Fibroblast of skin of right biceps (primary cell): ENCODE measurements at regions not wholly inside any gene's neighbourhood (a gene's known extent, or its start where the extent isn't known, plus 50 kb on each side); places are given as distances from the start of the nearest gene placed in this dataset.
"Not testable (repeated sequence)": the region's sequence is repeated elsewhere in the genome, so short reads cannot be mapped to it uniquely, and the experiment has no call there.

ENCODE experiments used
- DNase-seq: peaks from one replicate; pipeline ENCODE4 v3.0.0-alpha.2; 2013

GRCh38 chr14:104307246-104307626 lies 168.8 kb downstream of the KIF26A start:
- no peak for DNase-seq

- no peak for DNase-seq
Measured at GRCh38 chr14:104307627-104308401, 169.4 kb downstream of the KIF26A start.

GRCh38 chr14:104308534-104308933 lies 170.1 kb downstream of the KIF26A start:
- DNase-seq = not testable (repeated sequence)

- DNase-seq = no peak
Measured at GRCh38 chr14:104309657-104310369, 171.4 kb downstream of the KIF26A start.

- no peak for DNase-seq
Measured at GRCh38 chr14:104311358-104311757, 173.0 kb downstream of the KIF26A start.

- DNase-seq = no peak
Measured at GRCh38 chr14:104313674-104314073, 175.3 kb downstream of the KIF26A start.

GRCh38 chr14:104314251-104314941 lies 176.0 kb downstream of the KIF26A start:
- no peak for DNase-seq

GRCh38 chr14:104315169-104315568 lies 176.8 kb downstream of the KIF26A start:
- no peak for DNase-seq

GRCh38 chr14:104315625-104316024 lies 177.2 kb downstream of the KIF26A start:
- no peak for DNase-seq

GRCh38 chr14:104316121-104316722 lies 177.8 kb downstream of the KIF26A start:
- DNase-seq = no peak

- no peak for DNase-seq
Measured at GRCh38 chr14:104316723-104317491, 178.5 kb downstream of the KIF26A start.

GRCh38 chr14:104317492-104317805 lies 179.1 kb downstream of the KIF26A start:
- DNase-seq = no peak

GRCh38 chr14:104317975-104318557 lies 179.7 kb downstream of the KIF26A start:
- DNase-seq = no peak

GRCh38 chr14:104318558-104319490 lies 180.4 kb downstream of the KIF26A start:
- no peak for DNase-seq

- DNase-seq = no peak
Measured at GRCh38 chr14:104319491-104320241, 181.3 kb downstream of the KIF26A start.

GRCh38 chr14:104320611-104321086 lies 182.3 kb downstream of the KIF26A start:
- DNase-seq = no peak

GRCh38 chr14:104321088-104321801 lies 182.9 kb downstream of the KIF26A start:
- DNase-seq = no peak

- DNase-seq = no peak
Measured at GRCh38 chr14:104321802-104322130, 183.4 kb downstream of the KIF26A start.

GRCh38 chr14:104322531-104323366 lies 184.4 kb downstream of the KIF26A start:
- DNase-seq = no peak
